ENCODE measurements at regions not wholly inside any gene's neighbourhood (a gene's known extent, or its start where the extent isn't known, plus 50 kb on each side); places are given as distances from the start of the nearest gene placed in this dataset.

GRCh38 chr2:139365189-139365588 lies 585.0 kb upstream of the NXPH2 start:
- TF ChIP-seq EP300 (IDR thresholded peaks at IDR 0.05; ENCODE audit: borderline replicate concordance in 1 of 2, low read depth in 1 of 2, low read length in 1 of 2) (no peak), FOSL2 (IDR thresholded peaks at IDR 0.05; ENCODE audit: borderline replicate concordance, low read depth) (no peak), MAX (IDR thresholded peaks at IDR 0.05; ENCODE audit: low read depth) (no peak), RAD21 (IDR thresholded peaks at IDR 0.05; ENCODE audit: low read length) (no peak), CTCF (IDR thresholded peaks at IDR 0.05) (no peak), SMC3 (IDR thresholded peaks at IDR 0.05; ENCODE audit: low read depth, low read length) (no peak), YY1 (IDR thresholded peaks at IDR 0.05; ENCODE audit: low read depth) (no peak), EZH2phosphoT487 (IDR thresholded peaks at IDR 0.05; ENCODE audit: borderline replicate concordance, low read depth) (no peak), FOXJ3 (CRISPR knock-in tag; IDR thresholded peaks at IDR 0.05) (no peak)

Data from SK-N-SH (cell line).